GM12865 (cell line): ENCODE measurements at regions not wholly inside any gene's neighbourhood (a gene's known extent, or its start where the extent isn't known, plus 50 kb on each side); places are given as distances from the start of the nearest gene placed in this dataset.

ENCODE experiments used
- DNase-seq: peaks from one replicate; pipeline ENCODE4 v3.0.0; 2010; ENCODE audit warnings: low read depth
- H3K4me3 ChIP-seq: 2 replicates; pipeline ENCODE4 v1.5.1; 2011; ENCODE audit warnings: mild to moderate bottlenecking, low read depth, low read length, control low read depth
- TF ChIP-seq, protein P1 (sequence below): IDR thresholded peaks from 2 replicates; pipeline ENCODE4 v1.5.1; 2011; ENCODE audit warnings: low read length, control low read depth, low read depth, inconsistent platforms; ENCODE audit not compliant: insufficient read depth; ENCODE audit errors: missing control alignments

DNA sequence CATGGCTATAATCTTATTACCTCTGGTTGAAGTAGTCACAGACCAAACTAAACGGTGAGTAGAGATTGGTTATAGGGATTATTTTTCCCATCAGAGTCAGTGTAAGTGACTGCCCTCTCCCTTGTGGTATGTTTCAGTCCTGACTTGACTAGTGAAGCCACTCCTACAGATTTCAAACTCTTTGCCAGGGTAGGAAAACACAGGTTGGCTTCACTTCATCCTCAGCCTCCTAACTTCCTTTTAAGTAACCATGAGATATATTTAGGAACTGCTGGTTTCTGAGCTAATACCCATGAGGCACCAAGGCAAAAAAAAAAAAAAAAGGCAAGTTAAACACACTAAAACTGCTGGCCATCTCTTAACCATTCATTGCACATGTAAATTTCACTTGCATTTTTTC is 349.2 kb upstream of the MCTP2 start:
- H3K4me3 ChIP-seq = no peak overlapping the region
- TF ChIP-seq, protein P1, sequence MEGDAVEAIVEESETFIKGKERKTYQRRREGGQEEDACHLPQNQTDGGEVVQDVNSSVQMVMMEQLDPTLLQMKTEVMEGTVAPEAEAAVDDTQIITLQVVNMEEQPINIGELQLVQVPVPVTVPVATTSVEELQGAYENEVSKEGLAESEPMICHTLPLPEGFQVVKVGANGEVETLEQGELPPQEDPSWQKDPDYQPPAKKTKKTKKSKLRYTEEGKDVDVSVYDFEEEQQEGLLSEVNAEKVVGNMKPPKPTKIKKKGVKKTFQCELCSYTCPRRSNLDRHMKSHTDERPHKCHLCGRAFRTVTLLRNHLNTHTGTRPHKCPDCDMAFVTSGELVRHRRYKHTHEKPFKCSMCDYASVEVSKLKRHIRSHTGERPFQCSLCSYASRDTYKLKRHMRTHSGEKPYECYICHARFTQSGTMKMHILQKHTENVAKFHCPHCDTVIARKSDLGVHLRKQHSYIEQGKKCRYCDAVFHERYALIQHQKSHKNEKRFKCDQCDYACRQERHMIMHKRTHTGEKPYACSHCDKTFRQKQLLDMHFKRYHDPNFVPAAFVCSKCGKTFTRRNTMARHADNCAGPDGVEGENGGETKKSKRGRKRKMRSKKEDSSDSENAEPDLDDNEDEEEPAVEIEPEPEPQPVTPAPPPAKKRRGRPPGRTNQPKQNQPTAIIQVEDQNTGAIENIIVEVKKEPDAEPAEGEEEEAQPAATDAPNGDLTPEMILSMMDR = no peak
- DNase-seq = no peak

DNA sequence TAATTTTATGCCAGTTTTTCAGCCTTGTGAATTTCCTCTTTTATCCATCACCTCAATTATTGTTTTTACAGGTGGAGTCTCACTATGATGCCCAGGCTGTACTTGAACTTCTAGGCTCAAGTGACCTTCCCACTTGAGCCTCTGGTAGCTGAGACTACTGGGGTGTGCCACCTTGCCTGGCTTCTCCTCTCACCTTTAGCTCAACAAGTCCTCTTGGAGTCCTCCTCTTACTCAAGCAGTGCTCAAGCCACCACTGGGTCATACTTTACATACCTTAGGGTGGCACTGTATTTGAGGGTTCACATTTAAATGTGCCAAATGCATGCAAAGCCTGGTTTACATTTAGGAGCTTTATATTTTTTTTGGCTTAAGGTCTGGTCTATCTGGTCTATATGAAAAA is 350.1 kb upstream of the MCTP2 start:
- DNase-seq = no peak
- no peak overlapping the region for H3K4me3 ChIP-seq
- TF ChIP-seq, protein P1 = no peak

DNA sequence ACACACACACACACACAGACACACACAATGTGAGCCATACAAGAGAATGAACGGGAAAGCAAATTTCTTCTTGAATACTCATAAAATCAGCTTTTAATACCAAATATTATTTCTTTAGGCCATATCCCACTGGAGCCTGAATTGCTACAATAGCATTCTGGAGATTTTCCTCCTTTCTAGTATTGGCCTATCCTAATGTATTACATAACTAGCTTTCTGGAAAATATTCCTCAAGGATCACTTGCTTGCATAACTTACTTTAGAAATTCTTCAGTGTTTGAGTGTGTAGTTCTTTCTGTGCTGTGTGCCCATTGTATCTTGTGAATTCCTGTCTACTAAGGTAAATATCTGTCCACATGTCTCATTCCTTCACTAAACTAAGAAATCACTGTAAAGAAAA is 351.0 kb upstream of the MCTP2 start:
- no peak overlapping the region for H3K4me3 ChIP-seq
- TF ChIP-seq, protein P1 = no peak
- DNase-seq = no peak

DNA sequence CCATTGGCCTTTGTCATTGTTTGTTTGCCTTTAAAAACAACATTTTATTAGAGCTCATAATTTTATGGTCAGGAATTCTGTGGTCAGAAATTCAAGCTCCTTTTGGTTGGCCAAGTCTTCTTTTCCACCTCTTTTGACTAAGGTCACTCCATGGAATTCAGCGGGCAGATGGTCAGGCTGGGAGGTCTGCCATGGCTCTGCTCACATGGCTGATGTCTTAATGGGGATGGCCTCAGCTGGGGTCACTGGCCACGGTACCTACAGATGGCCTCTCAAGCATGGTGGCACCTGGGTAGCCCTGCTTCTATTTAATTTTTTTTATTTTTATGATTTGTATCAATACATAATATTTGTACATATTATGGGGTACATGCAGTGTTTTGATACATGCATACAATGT is 360.8 kb upstream of the MCTP2 start:
- DNase-seq = no peak
- TF ChIP-seq, protein P1 = no peak
- H3K4me3 ChIP-seq = no peak overlapping the region

DNA sequence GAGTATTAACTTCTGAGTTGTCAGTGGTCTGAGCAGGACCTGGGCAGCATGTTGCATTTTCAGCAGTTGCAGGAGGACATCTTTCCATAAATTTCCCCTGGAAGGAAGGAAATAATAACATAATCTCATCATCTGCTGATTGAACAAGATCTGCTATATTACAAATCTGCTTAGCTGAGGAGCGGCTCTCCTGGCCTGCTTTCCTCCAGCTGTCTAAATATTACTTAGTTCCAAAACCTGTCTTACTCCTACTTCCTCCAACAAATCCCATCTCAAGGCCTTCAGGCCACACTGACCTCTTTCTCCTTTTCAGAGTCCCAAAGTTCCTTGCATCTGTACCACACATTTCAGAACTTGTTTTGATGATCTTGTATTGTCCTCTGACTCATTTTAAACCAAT is 364.4 kb upstream of the MCTP2 start:
- TF ChIP-seq, protein P1 = no peak
- DNase-seq = no peak
- no peak overlapping the region for H3K4me3 ChIP-seq

DNA sequence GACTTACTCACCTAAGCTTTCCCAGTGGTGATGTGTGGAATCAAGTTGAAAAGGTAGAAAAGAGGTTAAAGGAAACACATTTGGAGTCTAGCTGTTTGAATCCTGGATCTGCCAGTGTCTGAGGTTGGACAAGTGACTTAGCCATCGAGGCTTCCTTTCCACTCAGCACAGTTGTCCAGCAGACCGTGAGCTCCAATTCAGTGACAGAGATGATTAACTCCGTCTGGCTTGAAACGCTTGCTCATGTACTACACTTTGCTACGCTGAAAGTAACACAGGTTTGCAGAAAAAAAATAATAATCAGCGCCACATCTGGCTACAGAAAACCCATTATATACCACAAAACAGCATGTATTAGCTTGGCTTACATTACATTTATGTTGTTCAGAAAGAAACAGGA is 364.9 kb upstream of the MCTP2 start:
- H3K4me3 ChIP-seq = no peak overlapping the region
- DNase-seq = no peak
- TF ChIP-seq, protein P1 = no peak

DNA sequence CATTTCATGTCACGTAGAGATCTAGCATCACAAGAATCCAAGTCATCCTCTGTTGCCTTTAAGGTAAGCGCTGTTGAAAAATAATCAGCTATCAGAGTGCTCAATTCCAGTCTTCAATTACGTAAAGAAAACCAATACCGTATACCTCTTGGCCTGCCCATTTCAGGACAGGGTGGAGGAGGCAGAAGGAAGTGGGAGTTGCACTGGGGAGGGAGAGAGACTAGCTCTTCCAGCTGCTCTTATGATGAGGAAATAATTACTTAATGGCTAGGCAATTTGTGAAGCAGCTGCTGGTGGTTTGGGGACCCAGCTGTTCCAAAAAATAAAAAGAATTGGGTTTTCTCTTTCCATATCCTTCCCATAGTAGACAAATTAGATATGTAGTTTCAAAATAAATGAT is 365.8 kb upstream of the MCTP2 start:
- no peak for DNase-seq
- TF ChIP-seq, protein P1 = no peak
- no peak overlapping the region for H3K4me3 ChIP-seq
